ENCODE measurements at regions not wholly inside any gene's neighbourhood (a gene's known extent, or its start where the extent isn't known, plus 50 kb on each side); places are given as distances from the start of the nearest gene placed in this dataset.

- no peak for TF ChIP-seq CTCF (IDR thresholded peaks at IDR 0.05; ENCODE audit: low read depth, low read length)
- DNase-seq (ENCODE audit: extremely low read depth, low read depth): no peak
Measured at GRCh38 chr4:134610172-134610571, 408.6 kb upstream of the PABPC4L start.

- no peak for DNase-seq (ENCODE audit: extremely low read depth, low read depth)
- TF ChIP-seq CTCF (IDR thresholded peaks at IDR 0.05; ENCODE audit: low read depth, low read length): no peak
Measured at GRCh38 chr4:134601706-134602105, 400.1 kb upstream of the PABPC4L start.

- no peak for TF ChIP-seq CTCF (IDR thresholded peaks at IDR 0.05; ENCODE audit: low read depth, low read length)
- DNase-seq (ENCODE audit: extremely low read depth, low read depth): no peak
Measured at GRCh38 chr4:134591326-134591725, 389.7 kb upstream of the PABPC4L start.

GRCh38 chr4:134585972-134586371, 384.4 kb upstream of the PABPC4L start:
- DNase-seq (ENCODE audit: extremely low read depth, low read depth): no peak
- no peak for TF ChIP-seq CTCF (IDR thresholded peaks at IDR 0.05; ENCODE audit: low read depth, low read length)

- no peak for TF ChIP-seq CTCF (IDR thresholded peaks at IDR 0.05; ENCODE audit: low read depth, low read length)
- no peak for DNase-seq (ENCODE audit: extremely low read depth, low read depth)
Measured at GRCh38 chr4:134567461-134567860, 365.9 kb upstream of the PABPC4L start.

GRCh38 chr4:134560728-134561127, 359.1 kb upstream of the PABPC4L start:
- no peak for DNase-seq (ENCODE audit: extremely low read depth, low read depth)
- no peak for TF ChIP-seq CTCF (IDR thresholded peaks at IDR 0.05; ENCODE audit: low read depth, low read length)

GRCh38 chr4:134552063-134552462, 350.5 kb upstream of the PABPC4L start:
- TF ChIP-seq CTCF (IDR thresholded peaks at IDR 0.05; ENCODE audit: low read depth, low read length): no peak
- DNase-seq (ENCODE audit: extremely low read depth, low read depth): no peak

Data from AG09319 (cell line).